GM19328 (cell line): ENCODE measurements at regions not wholly inside any gene's neighbourhood (a gene's known extent, or its start where the extent isn't known, plus 50 kb on each side); places are given as distances from the start of the nearest gene placed in this dataset.
"Not testable (repeated sequence)": the region's sequence is repeated elsewhere in the genome, so short reads cannot be mapped to it uniquely, and the experiment has no call there.

ENCODE experiments used
- ATAC-seq: cut with Tn5 transposase; IDR thresholded peaks from one replicate; pipeline ENCODE4 v1.9.1; 2021; ENCODE audit warnings: mild to moderate bottlenecking, moderate library complexity; ENCODE audit not compliant: unreplicated experiment

- not testable (repeated sequence) for ATAC-seq
These were observed 69.9 kb upstream of the TBC1D5 start for GRCh38 chr3:17812328-17812727.

DNA sequence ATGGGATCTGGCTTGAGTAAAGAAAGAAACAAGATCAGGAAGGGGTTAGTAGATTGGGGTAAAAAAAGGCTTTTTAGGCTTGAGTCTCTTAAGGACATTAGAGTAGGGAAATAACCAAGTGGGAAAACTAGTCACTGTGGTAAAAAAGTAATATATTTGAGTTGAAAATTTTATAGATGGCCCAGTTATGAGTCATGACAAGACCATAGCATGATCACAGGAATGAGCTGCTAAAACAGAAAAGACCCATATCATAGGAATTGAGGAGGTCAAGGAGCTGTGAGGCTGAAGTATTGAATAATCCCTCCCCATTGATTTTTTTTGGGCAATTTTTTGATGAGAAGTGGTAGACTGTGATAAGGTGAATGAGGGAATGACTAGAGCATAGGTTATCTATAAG, 69.2 kb upstream of the TBC1D5 start:
- no peak for ATAC-seq

DNA sequence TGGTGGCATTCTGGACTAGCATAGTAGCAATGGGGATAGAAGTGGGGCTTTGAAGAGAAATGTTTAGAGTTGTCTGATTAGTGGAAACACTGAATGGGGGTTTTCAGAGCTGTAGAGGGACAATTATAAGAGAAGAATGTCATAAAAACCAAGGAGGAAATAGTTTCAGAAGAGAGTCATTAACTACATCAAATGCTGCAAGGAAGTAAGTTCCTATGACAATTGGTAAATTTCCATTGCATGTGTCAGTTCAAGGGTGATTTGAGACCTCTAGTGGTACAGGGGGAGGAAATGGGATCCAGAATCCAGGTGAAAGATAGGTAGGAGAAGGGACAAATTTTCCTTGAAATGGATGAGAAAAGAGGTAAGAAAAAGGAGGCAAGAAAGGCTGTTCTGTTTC, 68.3 kb upstream of the TBC1D5 start:
- no peak for ATAC-seq

DNA sequence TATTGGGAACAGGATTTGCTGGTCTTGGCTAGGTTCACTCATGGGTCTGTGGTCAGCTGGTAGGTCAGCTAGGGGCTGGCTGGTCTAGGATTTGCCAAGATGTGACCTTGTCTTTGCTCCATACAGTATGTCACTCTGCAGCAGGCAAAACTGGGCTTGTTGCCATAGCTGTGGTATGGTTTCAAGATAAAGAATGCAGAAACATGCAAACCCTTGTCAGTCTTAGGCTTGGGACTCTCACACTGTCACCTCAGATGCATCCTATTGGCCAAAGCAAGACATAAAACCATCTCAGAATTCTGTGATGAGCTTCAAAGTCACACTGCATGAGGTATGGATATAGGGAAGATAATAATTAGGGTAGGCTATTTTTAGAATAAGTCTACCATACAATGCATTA, 66.6 kb upstream of the TBC1D5 start:
- no peak for ATAC-seq

GRCh38 chr3:17806876-17807275, 64.4 kb upstream of the TBC1D5 start:
- no peak for ATAC-seq

GRCh38 chr3:17806201-17806600, 63.8 kb upstream of the TBC1D5 start:
- ATAC-seq, result no peak

DNA sequence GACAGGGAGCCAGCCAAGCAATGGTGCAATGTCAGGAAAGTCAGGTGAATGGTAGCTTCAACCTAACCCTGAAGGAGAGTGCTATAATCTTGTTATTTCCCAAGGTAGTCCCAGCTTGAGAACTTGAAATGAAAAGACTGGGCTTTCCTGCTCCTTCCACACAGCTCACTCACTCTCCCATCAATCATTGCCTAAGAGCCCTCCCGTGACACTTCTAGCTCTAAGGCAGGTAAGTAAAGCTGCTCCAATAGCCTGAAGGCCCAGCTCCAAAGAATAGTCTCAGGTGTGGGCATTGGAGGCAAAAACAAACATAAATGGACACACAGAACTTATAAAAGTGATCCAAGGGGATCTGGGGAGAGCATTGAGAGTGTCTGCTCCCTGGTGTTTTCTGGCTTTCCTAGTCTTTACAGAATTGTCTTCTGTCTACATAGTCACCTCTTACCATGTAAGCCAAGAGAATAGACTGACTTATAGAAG, 63.1 kb upstream of the TBC1D5 start:
- ATAC-seq, result no peak

- ATAC-seq, result no peak
These were observed 60.5 kb upstream of the TBC1D5 start for GRCh38 chr3:17802950-17803349.

GRCh38 chr3:17801131-17801530, 58.7 kb upstream of the TBC1D5 start:
- ATAC-seq, result no peak

- no peak for ATAC-seq
These were observed 57.8 kb upstream of the TBC1D5 start for GRCh38 chr3:17800232-17800631.

DNA sequence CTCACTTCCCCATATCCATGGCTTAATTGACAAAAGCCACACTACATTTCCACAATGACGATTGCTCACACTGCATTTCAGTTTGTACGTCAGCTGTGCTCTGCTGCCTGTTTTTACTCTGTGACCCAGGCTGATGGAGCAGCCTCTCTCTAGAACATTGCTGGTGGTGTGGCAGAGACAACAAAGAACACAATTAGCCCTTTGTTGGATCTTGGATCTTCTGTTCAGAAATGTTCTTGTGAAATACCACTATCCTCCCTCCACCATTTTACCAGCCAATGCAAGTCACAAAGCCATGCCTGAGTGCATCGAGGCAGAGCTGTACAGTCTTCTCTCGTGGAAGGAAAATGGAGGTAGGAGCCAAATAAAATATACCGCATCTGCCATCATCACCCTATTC, 56.9 kb upstream of the TBC1D5 start:
- ATAC-seq, result no peak

DNA sequence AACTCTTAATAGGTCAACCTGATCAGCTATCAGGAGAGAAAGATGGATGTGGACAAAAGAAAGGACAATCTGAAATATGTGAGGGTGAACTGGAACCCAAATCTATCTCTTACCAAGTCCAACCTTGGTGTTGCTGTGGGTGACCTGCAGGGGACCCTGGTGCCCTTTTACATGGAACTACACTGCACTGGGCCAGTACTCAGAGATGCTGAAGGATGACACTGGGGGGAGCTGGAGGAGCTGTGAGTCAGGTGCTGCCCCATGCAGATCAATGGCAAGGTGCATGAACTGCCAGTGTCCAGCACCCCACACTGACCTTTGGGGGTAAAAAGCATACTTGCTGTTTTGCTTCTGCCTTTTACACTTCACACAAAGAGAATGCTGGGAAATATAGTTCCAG, 55.6 kb upstream of the TBC1D5 start:
- ATAC-seq, result no peak

DNA sequence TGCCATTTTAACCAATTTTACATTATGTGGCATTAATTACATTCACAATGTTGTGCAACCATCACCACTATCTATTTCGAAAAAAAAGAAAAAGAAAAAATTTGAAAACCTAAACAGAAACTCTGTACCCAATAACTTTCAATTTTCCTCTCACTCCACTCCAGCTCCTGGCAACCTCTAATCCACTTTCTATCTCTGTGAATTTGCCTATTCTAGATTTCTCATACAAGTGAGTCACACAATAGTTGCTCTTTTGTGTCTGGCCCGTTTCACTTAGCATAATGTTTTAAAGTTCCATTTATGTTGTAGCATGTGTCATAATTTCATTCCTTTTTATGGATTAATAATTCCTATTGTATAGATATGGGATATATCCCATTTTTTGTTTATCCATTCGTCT, 53.3 kb upstream of the TBC1D5 start:
- ATAC-seq, result no peak

DNA sequence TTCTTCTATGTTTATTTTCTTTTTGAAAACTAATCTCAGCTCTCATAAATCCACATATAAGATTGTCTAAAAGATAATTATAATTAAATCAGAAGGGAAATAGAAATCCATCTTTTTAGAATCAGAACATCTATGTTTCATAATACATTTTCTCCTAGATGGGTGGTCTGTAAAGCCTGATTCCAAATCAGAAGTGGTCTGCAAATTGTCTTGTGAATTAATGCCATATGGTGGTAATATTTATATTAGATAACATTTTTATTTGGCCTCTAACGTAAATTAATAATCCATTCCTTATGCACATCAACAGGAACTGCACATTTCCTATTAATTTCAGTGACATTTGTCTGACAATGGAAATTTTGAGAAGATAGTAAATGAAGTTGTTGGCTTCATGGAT, 52.8 kb upstream of the TBC1D5 start:
- no peak for ATAC-seq

DNA sequence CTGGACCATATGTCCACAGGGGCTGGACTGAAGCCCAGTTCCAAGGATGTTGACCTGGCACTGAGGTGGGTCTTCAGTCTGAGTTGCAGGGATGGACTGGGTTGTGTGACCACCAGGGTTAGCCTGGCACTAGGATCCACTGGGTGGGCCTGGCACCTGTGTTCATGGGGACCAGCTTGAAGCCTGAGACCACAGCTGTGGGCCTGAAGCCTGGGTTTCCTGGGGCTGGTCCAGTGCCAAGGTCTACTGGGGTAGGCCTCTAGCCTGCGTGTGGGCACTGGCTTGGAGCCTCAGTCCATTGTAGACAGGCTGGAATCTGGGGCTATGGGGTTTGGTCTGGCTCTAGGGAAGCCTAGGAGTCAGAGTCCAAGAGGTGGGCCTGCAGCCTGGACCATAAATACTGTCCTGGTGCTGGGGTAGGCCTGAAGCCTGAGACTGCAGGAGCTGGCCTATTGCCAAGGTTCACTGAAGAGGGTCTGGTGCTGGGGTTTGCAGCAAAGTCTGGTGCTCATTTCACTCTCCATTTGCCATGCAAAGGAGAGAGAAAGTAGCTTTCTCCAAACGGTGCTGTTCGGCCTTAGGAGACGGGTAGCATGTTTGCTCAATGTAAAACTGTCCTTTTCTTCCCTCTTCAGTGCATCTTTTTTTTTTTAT, 51.2 kb upstream of the TBC1D5 start:
- no peak for ATAC-seq
